KMS-11 (cell line): ENCODE measurements at regions not wholly inside any gene's neighbourhood (a gene's known extent, or its start where the extent isn't known, plus 50 kb on each side); places are given as distances from the start of the nearest gene placed in this dataset.

Experiments used
- H2AFZ ChIP-seq: fragments of 200-600 bp; sonication (generic); 2 replicates; pipeline ENCODE4 v1.6.1; 2016; ENCODE audit warnings: antibody characterized with exemption, mixed run types, low read depth
- H3K27ac ChIP-seq: fragments of 200-600 bp; sonication (generic); 2 replicates; pipeline ENCODE4 v1.6.1; 2016; ENCODE audit warnings: mild to moderate bottlenecking, mixed run types
- H3K27me3 ChIP-seq: fragments of 200-600 bp; sonication (generic); 2 replicates; pipeline ENCODE4 v1.6.1; 2017; ENCODE audit warnings: mild to moderate bottlenecking, low read depth, mixed run types, moderate library complexity; ENCODE audit not compliant: insufficient read depth
- H3K36me3 ChIP-seq: fragments of 200-600 bp; sonication (generic); 2 replicates; pipeline ENCODE4 v1.6.1; 2017; ENCODE audit warnings: mild to moderate bottlenecking, mixed run types; ENCODE audit not compliant: insufficient read depth
- H3K4me1 ChIP-seq: fragments of 200-600 bp; sonication (generic); 2 replicates; pipeline ENCODE4 v1.6.1; 2016; ENCODE audit warnings: mild to moderate bottlenecking, low read depth, mixed run types; ENCODE audit not compliant: poor library complexity, severe bottlenecking
- H3K4me2 ChIP-seq: fragments of 200-600 bp; sonication (generic); 2 replicates; pipeline ENCODE4 v1.7.0; 2016; ENCODE audit warnings: mild to moderate bottlenecking, mixed run types
- H3K4me3 ChIP-seq: fragments of 200-600 bp; sonication (generic); IDR thresholded peaks from 2 replicates; pipeline ENCODE4 v1.6.1; 2017; ENCODE audit warnings: low read depth, low read length, mixed read lengths; ENCODE audit not compliant: insufficient read depth
- H3K79me2 ChIP-seq: fragments of 200-600 bp; sonication (generic); 2 replicates; pipeline ENCODE4 v1.6.1; 2016; ENCODE audit warnings: low read depth, mixed run types; ENCODE audit not compliant: insufficient read depth
- H3K9ac ChIP-seq: fragments of 200-600 bp; sonication (generic); 2 replicates; pipeline ENCODE4 v1.6.1; 2016; ENCODE audit warnings: mild to moderate bottlenecking, mixed run types
- H4K20me1 ChIP-seq: fragments of 200-600 bp; sonication (generic); 2 replicates; pipeline ENCODE4 v1.6.1; 2016; ENCODE audit warnings: mild to moderate bottlenecking, mixed run types; ENCODE audit not compliant: insufficient read depth
- TF ChIP-seq, protein P1 (sequence below): fragments of 200-600 bp; sonication (generic); conservative IDR thresholded peaks from 2 replicates; pipeline ENCODE4 v1.6.1; 2017; ENCODE audit warnings: low read depth, mild to moderate bottlenecking, antibody characterized with exemption, low read length, moderate library complexity, mixed read lengths

DNA sequence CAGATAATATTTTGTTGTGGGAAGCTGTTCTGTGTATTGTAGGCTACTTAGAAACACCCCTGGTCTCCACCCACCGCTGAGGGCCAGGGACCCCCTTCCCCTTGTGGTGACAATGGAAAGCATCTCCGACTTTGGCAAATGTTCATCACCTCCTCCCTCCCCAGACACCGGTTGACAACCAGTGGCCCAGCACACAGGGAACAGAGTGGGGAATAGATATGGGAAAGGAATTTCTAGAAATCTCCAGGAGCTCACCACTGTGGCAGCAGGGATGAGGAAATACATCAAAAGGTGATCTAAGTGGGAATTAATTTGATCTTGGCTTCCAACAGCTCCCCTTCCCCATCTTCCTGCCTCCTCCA lies 257.3 kb upstream of the FOXQ1 start:
- Histone ChIP-seq H3K4me1 (no peaks in the 10 kb centered on the region), H3K4me2 (no peak overlapping the region)

DNA sequence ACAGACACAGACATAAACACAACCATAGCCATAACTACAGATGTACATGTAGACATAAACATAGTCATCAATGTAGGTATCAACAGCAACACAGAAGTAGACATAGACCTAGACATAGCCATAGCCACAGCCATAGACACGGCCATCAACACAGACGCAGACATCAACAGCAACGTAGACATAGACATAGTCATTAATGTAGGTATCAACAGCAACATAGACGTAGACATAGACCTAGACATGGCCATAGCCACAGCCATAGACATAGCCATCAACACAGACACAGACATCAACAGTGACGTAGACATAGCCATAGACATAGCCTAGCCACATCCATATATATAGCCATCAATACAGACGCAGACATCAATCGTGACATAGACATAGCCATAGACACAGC lies 258.3 kb upstream of the FOXQ1 start:
- Histone ChIP-seq H3K4me1 (no peaks in the 10 kb centered on the region), H3K79me2 (no peaks in the 10 kb centered on the region), H3K27ac (no peak overlapping the region), H4K20me1 (no peaks in the 10 kb centered on the region), H3K4me2 (no peak overlapping the region), H3K4me3 (no peak overlapping the region), H3K36me3 (no peaks in the 10 kb centered on the region), H2AFZ (no peak overlapping the region), H3K9ac (no peak overlapping the region), H3K27me3 (no peaks in the 10 kb centered on the region)
- TF ChIP-seq, protein P1, sequence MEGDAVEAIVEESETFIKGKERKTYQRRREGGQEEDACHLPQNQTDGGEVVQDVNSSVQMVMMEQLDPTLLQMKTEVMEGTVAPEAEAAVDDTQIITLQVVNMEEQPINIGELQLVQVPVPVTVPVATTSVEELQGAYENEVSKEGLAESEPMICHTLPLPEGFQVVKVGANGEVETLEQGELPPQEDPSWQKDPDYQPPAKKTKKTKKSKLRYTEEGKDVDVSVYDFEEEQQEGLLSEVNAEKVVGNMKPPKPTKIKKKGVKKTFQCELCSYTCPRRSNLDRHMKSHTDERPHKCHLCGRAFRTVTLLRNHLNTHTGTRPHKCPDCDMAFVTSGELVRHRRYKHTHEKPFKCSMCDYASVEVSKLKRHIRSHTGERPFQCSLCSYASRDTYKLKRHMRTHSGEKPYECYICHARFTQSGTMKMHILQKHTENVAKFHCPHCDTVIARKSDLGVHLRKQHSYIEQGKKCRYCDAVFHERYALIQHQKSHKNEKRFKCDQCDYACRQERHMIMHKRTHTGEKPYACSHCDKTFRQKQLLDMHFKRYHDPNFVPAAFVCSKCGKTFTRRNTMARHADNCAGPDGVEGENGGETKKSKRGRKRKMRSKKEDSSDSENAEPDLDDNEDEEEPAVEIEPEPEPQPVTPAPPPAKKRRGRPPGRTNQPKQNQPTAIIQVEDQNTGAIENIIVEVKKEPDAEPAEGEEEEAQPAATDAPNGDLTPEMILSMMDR, result no peak

More for the DNA sequence above, 257.3 kb upstream of the FOXQ1 start:
- H4K20me1 ChIP-seq, result no peaks in the 10 kb centered on the region
- no peaks in the 10 kb centered on the region for H3K36me3 ChIP-seq
- TF ChIP-seq, protein P1, result no peak
- H3K27ac ChIP-seq, result no peak overlapping the region
- no peak overlapping the region for H2AFZ ChIP-seq
- H3K27me3 ChIP-seq, result no peaks in the 10 kb centered on the region
- no peak overlapping the region for H3K9ac ChIP-seq
- no peaks in the 10 kb centered on the region for H3K79me2 ChIP-seq
- no peak overlapping the region for H3K4me3 ChIP-seq

DNA sequence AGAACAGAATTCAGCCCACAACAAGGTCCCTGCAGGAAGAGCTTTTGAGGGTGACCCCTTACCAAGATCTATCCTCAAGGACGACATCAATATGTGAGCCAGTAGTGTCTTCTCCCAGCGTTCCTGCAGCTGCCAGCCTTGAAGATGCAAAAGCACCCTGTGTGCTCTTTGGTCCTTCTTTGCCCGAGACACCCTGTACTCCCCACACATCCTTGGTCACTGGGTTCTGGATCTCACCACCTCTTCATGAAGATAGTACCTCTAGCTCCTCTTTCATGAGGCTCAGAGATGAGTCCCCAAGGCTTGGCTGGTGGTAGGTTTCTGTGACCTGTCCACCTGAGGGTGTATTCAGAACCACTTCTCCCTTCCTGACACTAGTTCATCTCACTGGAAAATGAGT lies 259.6 kb upstream of the FOXQ1 start:
- Histone ChIP-seq H4K20me1 (no peaks in the 10 kb centered on the region), H3K4me1 (no peaks in the 10 kb centered on the region), H3K9ac (no peak overlapping the region), H3K36me3 (no peaks in the 10 kb centered on the region), H3K27me3 (no peaks in the 10 kb centered on the region), H3K4me2 (no peak overlapping the region), H3K4me3 (no peak overlapping the region), H2AFZ (no peak overlapping the region), H3K27ac (no peak overlapping the region), H3K79me2 (no peaks in the 10 kb centered on the region)
- TF ChIP-seq, protein P1, result no peak

DNA sequence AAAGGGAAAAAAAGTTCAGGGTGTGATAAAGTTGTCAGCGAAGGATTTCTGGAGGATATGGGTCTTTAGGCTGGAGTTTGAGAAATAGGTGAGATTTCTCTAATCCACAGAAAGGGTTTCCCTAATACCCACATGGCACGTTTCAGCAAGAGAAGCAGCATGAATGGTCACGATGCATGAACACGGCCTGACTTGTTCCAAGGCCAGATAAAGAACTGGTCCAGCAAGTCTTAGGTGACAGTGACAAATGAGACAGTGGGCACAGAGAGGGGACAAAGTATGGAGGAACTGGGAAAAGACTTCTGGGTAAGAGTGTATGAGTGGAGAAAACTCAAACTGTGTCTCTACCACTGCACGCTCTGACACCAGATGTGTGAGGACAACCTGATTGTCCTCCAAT lies 262.0 kb upstream of the FOXQ1 start:
- H3K4me1 ChIP-seq, result no peaks in the 10 kb centered on the region
- no peak overlapping the region for H2AFZ ChIP-seq
- no peaks in the 10 kb centered on the region for H3K79me2 ChIP-seq
- no peaks in the 10 kb centered on the region for H4K20me1 ChIP-seq
- no peaks in the 10 kb centered on the region for H3K27me3 ChIP-seq
- H3K27ac ChIP-seq, result no peak overlapping the region
- H3K36me3 ChIP-seq, result no peaks in the 10 kb centered on the region
- no peak overlapping the region for H3K4me2 ChIP-seq
- no peak overlapping the region for H3K9ac ChIP-seq
- H3K4me3 ChIP-seq, result no peak overlapping the region
- TF ChIP-seq, protein P1, result no peak

DNA sequence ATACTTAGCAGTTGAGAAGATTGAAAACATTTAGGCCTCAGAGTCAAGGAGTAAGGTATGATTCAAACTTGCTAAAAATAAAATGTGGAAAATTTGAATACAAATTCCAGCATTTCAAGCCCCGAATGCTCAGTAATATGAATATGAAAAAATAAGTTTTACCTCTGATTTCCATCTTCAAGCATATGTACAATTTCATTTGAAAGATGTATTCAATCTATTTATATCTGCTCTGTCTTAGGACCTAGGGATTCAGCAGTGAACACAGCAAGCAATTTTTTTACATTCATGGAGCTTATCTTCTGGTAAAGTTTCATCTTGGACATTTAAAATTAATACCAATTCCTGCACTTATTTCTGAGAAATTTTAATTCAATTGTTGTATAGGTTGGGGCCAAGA lies 262.7 kb upstream of the FOXQ1 start:
- Histone ChIP-seq H3K27ac (no peak overlapping the region), H3K79me2 (no peaks in the 10 kb centered on the region), H2AFZ (no peak overlapping the region), H3K4me3 (no peak overlapping the region), H3K36me3 (no peaks in the 10 kb centered on the region), H4K20me1 (no peaks in the 10 kb centered on the region), H3K27me3 (no peaks in the 10 kb centered on the region), H3K4me1 (no peaks in the 10 kb centered on the region), H3K9ac (no peak overlapping the region), H3K4me2 (no peak overlapping the region)
- TF ChIP-seq, protein P1, result no peak
